Mammary epithelial cell (primary cell): ENCODE measurements at regions not wholly inside any gene's neighbourhood (a gene's known extent, or its start where the extent isn't known, plus 50 kb on each side); places are given as distances from the start of the nearest gene placed in this dataset.

ENCODE experiments used
- CTCF ChIP-seq, 2 donors: IDR thresholded peaks in 1 of 2; conservative IDR thresholded peaks in 1 of 2; 2 replicates each; pipeline ENCODE4 v1.5.1; 2011 to 2012; ENCODE audit warnings: inconsistent platforms in 2 of 2, low read length in 2 of 2, mild to moderate bottlenecking in 2 of 2, control low read depth in 1 of 2, low read depth in 1 of 2; ENCODE audit not compliant: insufficient read depth in 1 of 2; ENCODE audit errors: extremely low read depth in 1 of 2
- EZH2 ChIP-seq: IDR thresholded peaks from 2 replicates; pipeline ENCODE4 v1.6.1; 2012; ENCODE audit warnings: low read length, inconsistent platforms, borderline replicate concordance

DNA sequence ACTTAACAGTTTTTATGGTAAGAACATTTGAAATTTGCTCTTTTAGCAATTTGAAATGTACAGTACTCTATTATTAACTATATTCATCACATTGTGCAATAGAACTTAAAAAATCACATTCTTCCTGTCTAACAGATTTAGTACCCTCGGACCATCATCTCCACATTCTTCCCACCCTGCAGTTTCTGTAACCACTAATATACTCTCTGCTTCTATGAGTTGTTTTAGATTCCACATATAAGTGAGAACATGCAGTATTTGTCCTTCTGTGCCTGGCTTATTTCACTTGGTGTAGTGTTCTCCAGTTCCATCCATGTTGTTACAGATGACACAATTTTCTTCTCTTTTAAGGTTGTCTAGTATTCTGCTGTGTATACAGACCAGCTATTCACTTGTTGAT lies 88.9 kb upstream of the SEC61G start:
- no peak for TF ChIP-seq CTCF (conservative IDR thresholded peaks at IDR 0.05 in 1 of 2, IDR thresholded peaks at IDR 0.05 in 1 of 2; ENCODE audit: extremely low read depth in 1 of 2, insufficient read depth in 1 of 2, low read depth in 1 of 2, low read length in 2 of 2)
- no peak for TF ChIP-seq EZH2
